Gastroesophageal sphincter (tissue), 4 donors: ENCODE measurements at regions not wholly inside any gene's neighbourhood (a gene's known extent, or its start where the extent isn't known, plus 50 kb on each side); places are given as distances from the start of the nearest gene placed in this dataset.

Source experiments
- ATAC-seq: fragments of 150-250 bp; one replicate; pipeline ENCODE4 v1.9.1; 2016; ENCODE audit warnings: mild to moderate bottlenecking, moderate library complexity
- H3K27ac ChIP-seq, 4 donors: fragments of 200-600 bp; sonication (generic) in 3 of 4; 1 replicate in 3 of 4; 2 replicates in 1 of 4; pipeline ENCODE4 v1.5.1; 2016 to 2019
- H3K27me3 ChIP-seq: fragments of 200-600 bp; sonication (generic); one replicate; pipeline ENCODE4 v1.5.1; 2019
- H3K36me3 ChIP-seq, 2 donors: fragments of 200-600 bp; sonication (generic); one replicate each; pipeline ENCODE4 v1.5.1; 2019; ENCODE audit warnings: control low read depth in 1 of 2
- H3K4me1 ChIP-seq, 3 donors: fragments of 200-600 bp; sonication (generic); 1 replicate in 2 of 3; 2 replicates in 1 of 3; pipeline ENCODE4 v1.5.1; 2016 to 2019; ENCODE audit warnings: control low read depth in 2 of 3
- H3K4me3 ChIP-seq, 2 donors: fragments of 200-600 bp; sonication (generic); one replicate each; pipeline ENCODE4 v1.5.1; 2019; ENCODE audit warnings: mild to moderate bottlenecking in 1 of 2, moderate library complexity in 1 of 2
- H3K9me3 ChIP-seq, 3 donors: fragments of 200-600 bp; sonication (generic); one replicate each; pipeline ENCODE4 v1.5.1; 2017 to 2019; ENCODE audit warnings: control low read depth in 2 of 3
- EP300 ChIP-seq: sonication (generic); formaldehyde crosslinking; IDR thresholded peaks from one replicate; pipeline ENCODE4 v1.6.1; 2017; ENCODE audit warnings: antibody characterized with exemption, mild to moderate bottlenecking
- POLR2A ChIP-seq, 2 donors: fragments of 450-650 bp; IDR thresholded peaks; one replicate each; pipeline ENCODE4 v1.6.1; 2017; ENCODE audit warnings: antibody characterized with exemption in 2 of 2, mild to moderate bottlenecking in 2 of 2, moderate library complexity in 1 of 2
- POLR2AphosphoS5 ChIP-seq: sonication (generic); formaldehyde crosslinking; IDR thresholded peaks from one replicate; pipeline ENCODE4 v1.6.1; 2017; ENCODE audit warnings: antibody characterized with exemption
- WGBS, 2 donors: methylation state at CpG; one replicate each; pipeline ENCODE4 v1.1.5; 2018; ENCODE audit warnings: low coverage in 1 of 2; 5-methylcytosine and 5-hydroxymethylcytosine counted together
- TF ChIP-seq, protein P1 (sequence below), 4 experiments: fragments of 200-600 bp in 2 of 4; fragments of 450-650 bp in 2 of 4; sonication (generic) in 1 of 4; IDR thresholded peaks; one replicate each; pipeline ENCODE4 v1.5.1; 2017 to 2019; ENCODE audit warnings: antibody characterized with exemption in 4 of 4, mild to moderate bottlenecking in 2 of 4, moderate library complexity in 2 of 4

GRCh38 chr4:58957711-58958110, 1847.5 kb upstream of the IGFBP7 start:
- Histone ChIP-seq H3K4me3 (no peak overlapping the region), H3K27me3 (no peaks in the 10 kb centered on the region), H3K27ac (no peak overlapping the region), H3K4me1 (no peaks in the 10 kb centered on the region), H3K36me3 (no peaks in the 10 kb centered on the region), H3K9me3 (no peaks in the 10 kb centered on the region)
- ATAC-seq, result no peak
- 75 to 81% methylated on average over 4 of the region's 4 CpGs for WGBS, 2 donors
- TF ChIP-seq POLR2A (IDR thresholded peaks at IDR 0.05), result no peak
- TF ChIP-seq, protein P1, sequence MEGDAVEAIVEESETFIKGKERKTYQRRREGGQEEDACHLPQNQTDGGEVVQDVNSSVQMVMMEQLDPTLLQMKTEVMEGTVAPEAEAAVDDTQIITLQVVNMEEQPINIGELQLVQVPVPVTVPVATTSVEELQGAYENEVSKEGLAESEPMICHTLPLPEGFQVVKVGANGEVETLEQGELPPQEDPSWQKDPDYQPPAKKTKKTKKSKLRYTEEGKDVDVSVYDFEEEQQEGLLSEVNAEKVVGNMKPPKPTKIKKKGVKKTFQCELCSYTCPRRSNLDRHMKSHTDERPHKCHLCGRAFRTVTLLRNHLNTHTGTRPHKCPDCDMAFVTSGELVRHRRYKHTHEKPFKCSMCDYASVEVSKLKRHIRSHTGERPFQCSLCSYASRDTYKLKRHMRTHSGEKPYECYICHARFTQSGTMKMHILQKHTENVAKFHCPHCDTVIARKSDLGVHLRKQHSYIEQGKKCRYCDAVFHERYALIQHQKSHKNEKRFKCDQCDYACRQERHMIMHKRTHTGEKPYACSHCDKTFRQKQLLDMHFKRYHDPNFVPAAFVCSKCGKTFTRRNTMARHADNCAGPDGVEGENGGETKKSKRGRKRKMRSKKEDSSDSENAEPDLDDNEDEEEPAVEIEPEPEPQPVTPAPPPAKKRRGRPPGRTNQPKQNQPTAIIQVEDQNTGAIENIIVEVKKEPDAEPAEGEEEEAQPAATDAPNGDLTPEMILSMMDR (IDR thresholded peaks at IDR 0.05), result no peak
- TF ChIP-seq POLR2AphosphoS5, result no peak
- no peak for TF ChIP-seq EP300

- Histone ChIP-seq H3K27me3 (no peaks in the 10 kb centered on the region), H3K4me3 (no peak overlapping the region), H3K4me1 (no peaks in the 10 kb centered on the region), H3K36me3 (no peaks in the 10 kb centered on the region), H3K9me3 (no peaks in the 10 kb centered on the region), H3K27ac (no peak overlapping the region)
- WGBS, 2 donors, result 65 to 89% methylated on average over 2 of the region's 2 CpGs
- no peak for TF ChIP-seq POLR2A (IDR thresholded peaks at IDR 0.05)
- TF ChIP-seq, protein P1 (IDR thresholded peaks at IDR 0.05), result no peak
- no peak for ATAC-seq
Observed at GRCh38 chr4:58961283-58961682, 1851.1 kb upstream of the IGFBP7 start.

DNA sequence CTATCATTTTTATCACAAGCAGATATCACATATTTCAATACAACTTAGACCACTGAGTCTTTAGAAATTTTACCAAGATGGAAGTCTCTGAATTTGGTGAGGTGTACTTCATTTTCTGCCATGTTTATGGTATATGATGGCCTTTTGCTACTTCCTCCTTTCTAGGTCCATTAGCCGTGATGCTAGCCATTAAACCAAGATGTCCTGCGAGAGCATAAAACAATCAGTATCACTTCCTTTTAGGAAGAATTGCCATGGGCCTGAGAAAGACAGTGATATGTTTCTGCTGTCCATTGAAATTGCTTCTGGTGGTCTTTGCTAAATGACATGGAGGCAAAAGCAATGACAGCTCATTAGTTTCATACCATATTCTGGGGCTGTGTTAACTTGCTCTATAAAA, 1851.7 kb upstream of the IGFBP7 start:
- WGBS, 2 donors, result 52% methylated on average over 2 of the region's 2 CpGs; no CpG with 5 or more reads in 1 of the 2 donors
- no peak for ATAC-seq
- no peaks in the 10 kb centered on the region for H3K27me3 ChIP-seq
- no peak for TF ChIP-seq POLR2A (IDR thresholded peaks at IDR 0.05)
- no peaks in the 10 kb centered on the region for H3K4me1 ChIP-seq
- H3K36me3 ChIP-seq, result no peaks in the 10 kb centered on the region
- H3K9me3 ChIP-seq, result no peaks in the 10 kb centered on the region
- no peak overlapping the region for H3K4me3 ChIP-seq
- no peak overlapping the region for H3K27ac ChIP-seq

- Histone ChIP-seq H3K27me3 (no peaks in the 10 kb centered on the region), H3K4me1 (no peaks in the 10 kb centered on the region), H3K9me3 (no peaks in the 10 kb centered on the region), H3K4me3 (no peak overlapping the region), H3K27ac (no peak overlapping the region), H3K36me3 (no peaks in the 10 kb centered on the region)
- no peak for ATAC-seq
- TF ChIP-seq, protein P1 (IDR thresholded peaks at IDR 0.05), result no peak
- no peak for TF ChIP-seq POLR2A (IDR thresholded peaks at IDR 0.05)
- TF ChIP-seq EP300, result no peak
- TF ChIP-seq POLR2AphosphoS5, result no peak
Observed at GRCh38 chr4:58962424-58962823, 1852.2 kb upstream of the IGFBP7 start.

- ATAC-seq, result no peak
- WGBS, 2 donors, result 38 to 65% methylated on average over 1 of the region's 1 CpG
- Histone ChIP-seq H3K27me3 (no peaks in the 10 kb centered on the region), H3K27ac (no peak overlapping the region), H3K36me3 (no peaks in the 10 kb centered on the region), H3K4me3 (no peak overlapping the region), H3K4me1 (no peaks in the 10 kb centered on the region), H3K9me3 (no peaks in the 10 kb centered on the region)
- no peak for TF ChIP-seq POLR2AphosphoS5
Observed at GRCh38 chr4:58981828-58982227, 1871.6 kb upstream of the IGFBP7 start.

DNA sequence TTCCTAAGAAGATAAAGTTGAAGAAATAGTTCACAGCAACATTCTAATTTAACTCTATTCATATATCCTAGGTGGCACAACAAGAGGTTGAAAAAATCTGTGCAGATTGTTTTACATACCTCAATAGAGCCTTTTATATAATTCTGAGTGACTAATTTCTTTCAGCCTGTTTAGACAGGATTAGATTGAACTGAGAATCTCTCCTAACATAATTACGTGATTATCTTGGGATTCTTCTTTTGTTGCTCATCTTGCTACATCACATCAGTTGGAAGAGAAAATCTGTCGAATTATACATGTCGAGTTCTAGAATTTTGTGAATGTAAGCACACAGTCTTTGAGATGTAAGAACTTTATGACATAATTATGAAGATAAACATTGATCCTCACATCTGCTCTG, 1873.7 kb upstream of the IGFBP7 start:
- TF ChIP-seq EP300 (no peak), POLR2A (IDR thresholded peaks at IDR 0.05) (no peak), POLR2AphosphoS5 (no peak)
- TF ChIP-seq, protein P1 (IDR thresholded peaks at IDR 0.05), result no peak
- 63 to 70% methylated on average over 3 of the region's 3 CpGs for WGBS, 2 donors
- Histone ChIP-seq H3K27me3 (no peaks in the 10 kb centered on the region), H3K9me3 (no peaks in the 10 kb centered on the region), H3K4me3 (no peak overlapping the region), H3K27ac (no peak overlapping the region), H3K4me1 (no peaks in the 10 kb centered on the region), H3K36me3 (no peaks in the 10 kb centered on the region)
- ATAC-seq, result no peak
